Loucy (cell line): ENCODE measurements at regions not wholly inside any gene's neighbourhood (a gene's known extent, or its start where the extent isn't known, plus 50 kb on each side); places are given as distances from the start of the nearest gene placed in this dataset.

Source experiments
- H2AFZ ChIP-seq: fragments of 200-600 bp; sonication (generic); 2 replicates; pipeline ENCODE4 v1.6.0; 2016; ENCODE audit warnings: antibody characterized with exemption, mild to moderate bottlenecking, low read length, moderate library complexity
- H3F3A ChIP-seq: fragments of 200-600 bp; 2 replicates; pipeline ENCODE4 v1.6.0; 2016; ENCODE audit warnings: antibody characterized with exemption, low read depth, mild to moderate bottlenecking
- H3K27me3 ChIP-seq: fragments of 200-600 bp; sonication (generic); 2 replicates; pipeline ENCODE4 v1.6.1; 2014; ENCODE audit warnings: low read length, mild to moderate bottlenecking; ENCODE audit not compliant: insufficient read depth, poor library complexity, severe bottlenecking
- H3K36me3 ChIP-seq: fragments of 200-600 bp; sonication (generic); 2 replicates; pipeline ENCODE4 v1.6.1; 2016; ENCODE audit warnings: low read length; ENCODE audit not compliant: insufficient read depth
- H3K4me1 ChIP-seq: fragments of 200-600 bp; sonication (generic); 2 replicates; pipeline ENCODE4 v1.5.1; 2014; ENCODE audit warnings: low read length, mild to moderate bottlenecking; ENCODE audit not compliant: insufficient read depth, poor library complexity, severe bottlenecking
- H3K4me2 ChIP-seq: fragments of 200-600 bp; sonication (generic); 2 replicates; pipeline ENCODE4 v1.6.0; 2014; ENCODE audit warnings: antibody characterized with exemption, low read length, low read depth, mild to moderate bottlenecking; ENCODE audit not compliant: poor library complexity, severe bottlenecking
- H3K4me3 ChIP-seq: fragments of 200-600 bp; sonication (generic); 2 replicates; pipeline ENCODE4 v1.5.1; 2014; ENCODE audit warnings: low read length, mild to moderate bottlenecking, mixed read lengths; ENCODE audit not compliant: poor library complexity, severe bottlenecking
- H3K79me2 ChIP-seq: fragments of 200-600 bp; sonication (generic); 2 replicates; pipeline ENCODE4 v1.6.1; 2014; ENCODE audit warnings: low read length; ENCODE audit not compliant: insufficient read depth
- H3K9ac ChIP-seq: fragments of 200-600 bp; sonication (generic); 2 replicates; pipeline ENCODE4 v1.6.0; 2014; ENCODE audit warnings: mild to moderate bottlenecking, low read depth, low read length, moderate library complexity; ENCODE audit not compliant: poor library complexity, severe bottlenecking
- H3K9me2 ChIP-seq: fragments of 200-600 bp; sonication (generic); replicated peaks from 2 replicates; pipeline ENCODE4 v1.6.1; 2016; ENCODE audit warnings: low read depth, low read length, mixed read lengths
- H3K9me3 ChIP-seq: fragments of 200-600 bp; sonication (generic); 2 replicates; pipeline ENCODE4 v1.6.1; 2014; ENCODE audit warnings: mild to moderate bottlenecking, antibody characterized with exemption, low read length, low read depth; ENCODE audit not compliant: insufficient read depth
- H4K20me1 ChIP-seq: fragments of 200-600 bp; sonication (generic); 2 replicates; pipeline ENCODE4 v1.6.0; 2014; ENCODE audit warnings: antibody characterized with exemption, low read length, mild to moderate bottlenecking; ENCODE audit not compliant: insufficient read depth, poor library complexity, severe bottlenecking
- CTCF ChIP-seq: fragments of 200-600 bp; sonication (generic); conservative IDR thresholded peaks from 2 replicates; pipeline ENCODE4 v1.5.1; 2014; ENCODE audit warnings: mild to moderate bottlenecking, antibody characterized with exemption, low read length
- EZH2phosphoT487 ChIP-seq: fragments of 200-600 bp; IDR thresholded peaks from 2 replicates; pipeline ENCODE4 v1.6.1; 2018; ENCODE audit warnings: antibody characterized with exemption, mild to moderate bottlenecking, moderate library complexity, borderline replicate concordance

- TF ChIP-seq CTCF (no peak), EZH2phosphoT487 (no peak)
- H2AFZ ChIP-seq: no peak overlapping the region
Observed at GRCh38 chr10:10432296-10433035, 585.2 kb upstream of the CELF2 start.

GRCh38 chr10:10434312-10434711 lies 583.4 kb upstream of the CELF2 start:
- H3K36me3 ChIP-seq: no peaks in the 10 kb centered on the region
- H3K4me1 ChIP-seq: no peaks in the 10 kb centered on the region
- no peak overlapping the region for H3K4me2 ChIP-seq
- H3K9ac ChIP-seq: no peak overlapping the region
- no peak overlapping the region for H3K4me3 ChIP-seq
- H2AFZ ChIP-seq: no peak overlapping the region
- H3K27me3 ChIP-seq: no peaks in the 10 kb centered on the region
- H3K9me3 ChIP-seq: no peaks in the 10 kb centered on the region
- no peaks in the 10 kb centered on the region for H3F3A ChIP-seq
- no peaks in the 10 kb centered on the region for H4K20me1 ChIP-seq
- no peaks in the 10 kb centered on the region for H3K79me2 ChIP-seq
- TF ChIP-seq EZH2phosphoT487 (no peak), CTCF (no peak)
- no peaks in the 10 kb centered on the region for H3K9me2 ChIP-seq

More at GRCh38 chr10:10432296-10433035, 585.2 kb upstream of the CELF2 start:
- no peaks in the 10 kb centered on the region for H3K9me2 ChIP-seq
- H3K4me3 ChIP-seq: no peak overlapping the region
- no peaks in the 10 kb centered on the region for H3K4me1 ChIP-seq
- no peaks in the 10 kb centered on the region for H3K27me3 ChIP-seq
- H3K4me2 ChIP-seq: no peak overlapping the region
- H4K20me1 ChIP-seq: no peaks in the 10 kb centered on the region
- no peaks in the 10 kb centered on the region for H3K9me3 ChIP-seq
- H3F3A ChIP-seq: no peaks in the 10 kb centered on the region
- no peaks in the 10 kb centered on the region for H3K79me2 ChIP-seq
- H3K9ac ChIP-seq: no peak overlapping the region
- H3K36me3 ChIP-seq: no peaks in the 10 kb centered on the region

GRCh38 chr10:10437886-10438285 lies 579.8 kb upstream of the CELF2 start:
- H3K9me3 ChIP-seq: no peaks in the 10 kb centered on the region
- H3K27me3 ChIP-seq: no peaks in the 10 kb centered on the region
- H2AFZ ChIP-seq: no peak overlapping the region
- H3K9ac ChIP-seq: no peak overlapping the region
- no peaks in the 10 kb centered on the region for H3K4me1 ChIP-seq
- H3F3A ChIP-seq: no peaks in the 10 kb centered on the region
- TF ChIP-seq EZH2phosphoT487: no peak
- no peak overlapping the region for H3K4me3 ChIP-seq
- H3K79me2 ChIP-seq: no peaks in the 10 kb centered on the region
- no peaks in the 10 kb centered on the region for H4K20me1 ChIP-seq
- no peaks in the 10 kb centered on the region for H3K9me2 ChIP-seq
- no peaks in the 10 kb centered on the region for H3K36me3 ChIP-seq
- H3K4me2 ChIP-seq: no peak overlapping the region
